ENCODE measurements at regions not wholly inside any gene's neighbourhood (a gene's known extent, or its start where the extent isn't known, plus 50 kb on each side); places are given as distances from the start of the nearest gene placed in this dataset.

DNA sequence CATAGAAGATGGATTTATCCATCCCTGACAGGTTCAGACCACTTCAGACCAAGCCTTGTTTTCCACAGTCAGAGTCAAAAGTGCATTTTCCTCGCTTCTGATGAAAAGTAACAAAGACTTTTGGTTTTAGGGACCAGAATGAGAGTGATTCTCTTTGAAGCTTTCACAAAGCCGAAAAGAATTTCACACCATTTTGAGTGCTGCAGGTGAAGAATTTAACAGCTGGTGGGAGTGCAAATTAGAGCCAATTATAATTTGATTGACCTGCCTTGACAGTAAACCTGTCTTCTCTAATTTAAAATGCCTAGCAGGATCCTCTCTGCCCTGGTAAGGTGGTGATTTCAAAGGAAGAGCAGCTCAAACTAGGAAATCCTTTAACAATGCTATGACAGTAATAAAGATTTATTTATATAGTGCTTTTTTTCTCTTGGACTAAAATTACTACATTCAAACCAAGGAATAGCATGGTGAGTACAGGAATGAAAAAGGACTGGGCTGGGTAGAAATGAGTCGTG lies 241.6 kb downstream of the HRH4 start:
- TF ChIP-seq GATA3 (IDR thresholded peaks at IDR 0.05; ENCODE audit: low read depth, low read length) (no peak), GATA2 (IDR thresholded peaks at IDR 0.05; ENCODE audit: low read depth, low read length) (no peak)
